ENCODE measurements at regions not wholly inside any gene's neighbourhood (a gene's known extent, or its start where the extent isn't known, plus 50 kb on each side); places are given as distances from the start of the nearest gene placed in this dataset.

DNA sequence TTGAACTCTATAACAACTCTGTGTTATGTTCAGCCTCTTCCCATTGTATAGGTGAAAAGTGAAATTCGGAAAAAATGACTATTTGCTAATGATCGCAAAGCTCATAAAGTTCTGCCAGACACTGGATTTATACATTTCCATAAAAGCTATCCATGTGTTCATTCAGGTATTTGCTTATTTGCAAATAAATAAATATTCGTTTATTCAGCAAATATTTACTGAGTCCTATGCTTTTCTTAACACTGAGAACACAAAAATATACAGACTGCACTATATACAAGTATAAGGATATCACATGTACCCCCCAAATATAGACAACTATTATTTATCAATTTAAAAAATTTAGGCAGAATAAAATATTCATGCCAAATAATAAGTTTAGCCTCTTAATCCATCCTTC, 63.2 kb upstream of the ATP8B1 start:
- peak; percentile 27 for DNase-seq

DNA sequence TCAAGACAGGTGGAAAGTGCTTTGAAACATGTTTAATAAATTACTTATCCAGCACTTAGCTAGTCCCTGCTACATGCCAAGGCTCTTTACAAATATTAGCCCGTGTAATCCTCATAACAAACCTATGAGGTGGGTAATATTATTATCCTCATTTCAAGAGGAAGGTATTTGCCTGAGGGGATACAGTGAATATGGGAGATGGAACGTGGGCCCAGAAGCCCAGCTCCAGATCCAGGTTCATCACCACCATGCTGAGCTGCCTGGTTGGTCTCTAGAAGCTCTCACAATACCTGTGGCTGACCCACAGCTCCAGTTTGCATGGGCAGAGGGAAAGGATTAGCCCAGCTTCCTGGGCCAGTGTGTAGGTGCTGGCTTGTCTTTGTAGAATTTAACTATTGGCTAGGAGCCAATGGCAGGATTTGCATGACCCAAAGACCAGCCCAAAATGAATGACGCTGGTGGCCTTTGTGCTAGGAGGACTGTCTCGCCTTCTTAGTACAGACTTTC, 61.6 kb upstream of the ATP8B1 start:
- peak; percentile 88 for DNase-seq

DNA sequence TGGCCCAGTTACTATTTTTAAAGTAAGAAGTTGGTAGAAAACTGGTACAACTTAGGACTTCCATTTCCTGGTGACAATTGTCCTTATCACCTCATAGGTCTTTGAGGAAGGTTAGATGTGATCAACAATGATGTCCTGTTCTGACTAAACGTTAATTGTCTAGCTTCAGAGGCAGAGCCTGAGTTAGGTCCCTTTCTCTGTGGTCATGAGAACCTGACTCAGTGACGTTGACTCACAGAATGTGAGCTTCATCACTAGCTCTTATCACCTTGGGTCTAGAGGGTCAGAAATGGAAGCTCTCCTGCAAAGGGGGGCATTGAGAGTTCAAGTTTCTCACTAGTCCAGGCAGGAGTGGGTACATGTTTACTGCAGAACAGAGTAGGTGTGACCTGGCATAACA, 60.6 kb upstream of the ATP8B1 start:
- no peak for DNase-seq

DNA sequence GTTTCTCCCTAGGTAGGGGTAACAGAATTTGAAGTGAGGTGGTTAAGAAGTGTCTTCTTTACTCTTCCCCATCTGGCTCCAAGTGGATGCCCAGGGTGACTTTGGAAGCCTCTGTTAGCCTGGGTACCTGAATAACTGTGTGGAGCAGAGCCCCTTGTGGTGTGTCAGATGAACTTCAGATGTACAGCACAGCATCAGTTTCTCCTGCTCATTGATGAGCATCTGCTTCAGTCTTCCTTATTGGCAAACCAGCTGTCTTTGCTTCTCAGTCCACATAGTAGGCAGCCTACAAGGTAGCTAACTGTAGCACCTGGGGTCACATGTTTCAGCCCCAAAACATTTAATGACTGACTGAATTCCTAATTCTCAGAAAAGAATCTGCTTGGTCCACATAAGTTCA, 56.2 kb upstream of the ATP8B1 start:
- DNase-seq: peak; percentile 30

DNA sequence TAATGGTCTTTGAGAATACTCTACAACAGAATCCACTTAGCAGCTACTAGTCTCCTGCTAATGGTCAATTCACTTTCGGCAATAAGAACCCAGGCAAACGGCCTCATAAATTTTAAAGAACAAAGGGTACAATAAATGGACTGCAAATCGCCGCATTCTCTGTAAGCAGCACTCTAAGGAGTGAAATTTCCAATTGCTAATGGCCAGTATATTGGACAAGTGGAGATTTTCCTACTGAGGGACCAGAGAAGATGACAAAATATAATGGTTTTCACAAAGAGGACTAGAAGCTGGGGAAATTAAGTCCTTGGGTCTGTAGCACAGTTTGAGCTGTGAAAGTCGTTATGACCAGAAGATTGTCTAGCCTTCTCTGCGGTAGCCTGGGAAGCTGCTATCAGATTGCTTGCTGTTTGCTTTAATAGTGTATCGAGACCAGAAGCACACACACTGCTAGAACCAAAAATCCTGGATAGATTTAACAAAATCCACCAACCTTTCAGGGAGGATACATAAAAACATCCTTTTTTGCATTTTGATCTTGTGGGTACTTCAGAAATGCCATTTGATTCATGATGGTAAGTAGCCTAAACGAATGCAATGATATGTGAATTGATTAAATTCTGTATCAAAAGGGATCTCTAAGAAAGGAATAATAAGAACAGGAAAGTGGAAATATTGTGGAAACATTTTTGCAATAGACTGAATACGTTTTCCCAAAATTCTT, 53.6 kb upstream of the ATP8B1 start:
- no peak for DNase-seq

DNA sequence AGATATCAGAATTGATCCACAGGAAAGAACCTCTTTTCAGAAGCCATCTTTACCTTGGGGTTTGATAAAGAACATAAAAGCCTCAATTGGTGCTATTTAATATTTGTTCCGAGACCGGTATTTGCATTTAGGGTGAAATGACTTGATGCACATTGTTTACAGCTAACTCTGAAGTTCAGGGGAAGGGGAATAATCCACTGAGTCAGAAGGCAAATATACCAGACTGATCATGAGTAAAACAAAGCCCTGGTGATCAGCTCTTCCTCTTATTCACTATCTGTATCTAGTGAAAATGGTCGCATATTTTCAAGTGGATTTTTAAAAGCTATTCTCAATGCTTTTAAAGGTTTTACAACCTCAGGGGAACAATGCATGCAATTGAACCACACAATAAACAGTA, 53.0 kb upstream of the ATP8B1 start:
- no peak for DNase-seq

DNA sequence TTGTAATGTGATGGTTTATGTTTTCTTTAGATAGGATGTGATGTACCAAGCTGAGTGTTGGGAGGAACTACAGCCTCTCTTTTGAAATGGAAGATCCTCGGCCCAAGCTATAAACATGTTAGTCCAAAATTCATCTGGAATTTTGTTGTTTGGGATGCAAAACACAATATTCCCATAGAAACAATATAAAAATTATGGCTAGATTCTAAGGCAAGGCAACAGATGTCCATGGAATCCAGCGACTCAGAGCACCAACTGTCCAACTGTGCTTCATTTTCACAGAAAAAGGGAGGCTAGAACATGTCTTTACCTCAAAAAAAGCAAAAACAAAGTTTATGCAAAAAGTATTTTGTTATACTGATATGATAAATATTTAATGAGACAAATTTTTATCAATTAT, 52.4 kb upstream of the ATP8B1 start:
- DNase-seq: no peak

DNA sequence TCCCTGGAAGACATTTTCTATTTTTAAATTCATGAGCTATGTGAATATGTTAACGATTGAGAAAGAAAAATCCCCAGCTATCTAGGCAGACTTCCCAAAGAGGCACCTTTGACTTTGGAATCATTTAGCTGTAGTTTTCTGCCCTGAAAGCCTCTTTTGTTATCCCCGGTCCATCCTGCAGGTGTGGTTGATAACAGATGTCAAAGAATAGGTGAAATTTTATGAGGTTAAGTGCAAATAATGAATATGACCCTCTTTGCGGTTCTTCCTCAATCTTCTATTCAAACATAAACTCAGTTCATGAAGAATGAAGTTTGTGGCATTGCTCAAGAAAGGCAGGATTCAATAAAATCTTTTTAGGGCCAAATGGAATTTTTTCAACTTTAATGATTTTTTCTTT, 51.6 kb upstream of the ATP8B1 start:
- peak; percentile 75 for DNase-seq

DNA sequence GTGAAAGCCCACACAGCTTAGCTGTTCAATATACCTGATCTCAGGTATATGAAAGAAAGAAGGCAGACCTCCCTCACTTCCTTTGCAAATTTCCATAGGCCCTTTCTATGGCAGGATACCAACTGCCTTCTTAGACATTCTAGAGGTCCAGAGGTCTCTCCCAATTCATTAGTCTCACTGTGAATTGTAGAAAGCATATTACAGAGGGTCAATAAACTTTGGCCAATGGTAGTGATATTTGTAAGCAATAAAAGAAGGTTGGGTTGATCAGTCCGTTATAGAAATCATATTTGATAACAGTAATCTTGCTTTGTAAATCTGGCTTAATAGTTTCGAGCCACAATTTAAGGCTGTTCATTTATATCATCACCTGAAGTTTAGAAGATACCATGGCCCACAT, 50.7 kb upstream of the ATP8B1 start:
- DNase-seq: peak; percentile 71

DNA sequence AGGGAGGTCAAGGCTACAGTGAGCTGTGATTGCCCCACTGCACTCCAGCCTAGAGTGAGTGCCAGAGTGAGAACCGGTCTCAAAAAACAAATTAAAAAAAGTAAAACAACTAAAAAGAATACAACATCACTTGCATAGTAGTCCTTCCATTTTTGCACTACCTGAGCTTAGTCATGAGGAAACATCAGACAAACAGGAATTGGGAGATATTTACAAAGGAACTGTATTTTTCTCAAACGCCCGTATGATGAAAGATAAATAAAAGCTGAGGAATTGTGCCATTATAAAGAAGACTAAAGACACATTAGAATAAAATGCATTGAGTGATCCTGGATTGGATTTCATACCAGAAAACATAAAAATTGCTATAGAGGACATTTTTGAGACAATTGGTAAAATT, 50.0 kb upstream of the ATP8B1 start:
- DNase-seq: no peak
